Stimulated activated CD4-positive, alpha-beta T cell treated with anti-CD3 and anti-CD28 coated beads, Interleukin-12 subunit alpha, Interleukin-12 subunit beta, amount 100 ng/mL, for 48 hours (primary cell): ENCODE measurements at regions not wholly inside any gene's neighbourhood (a gene's known extent, or its start where the extent isn't known, plus 50 kb on each side); places are given as distances from the start of the nearest gene placed in this dataset.
"Not testable (repeated sequence)": the region's sequence is repeated elsewhere in the genome, so short reads cannot be mapped to it uniquely, and the experiment has no call there.

Source experiments
- DNase-seq, 3 donors: peaks; one replicate each; pipeline ENCODE4 v3.0.0-alpha.2; 2020; ENCODE audit warnings: low read depth in 2 of 3, low spot score in 1 of 3

DNA sequence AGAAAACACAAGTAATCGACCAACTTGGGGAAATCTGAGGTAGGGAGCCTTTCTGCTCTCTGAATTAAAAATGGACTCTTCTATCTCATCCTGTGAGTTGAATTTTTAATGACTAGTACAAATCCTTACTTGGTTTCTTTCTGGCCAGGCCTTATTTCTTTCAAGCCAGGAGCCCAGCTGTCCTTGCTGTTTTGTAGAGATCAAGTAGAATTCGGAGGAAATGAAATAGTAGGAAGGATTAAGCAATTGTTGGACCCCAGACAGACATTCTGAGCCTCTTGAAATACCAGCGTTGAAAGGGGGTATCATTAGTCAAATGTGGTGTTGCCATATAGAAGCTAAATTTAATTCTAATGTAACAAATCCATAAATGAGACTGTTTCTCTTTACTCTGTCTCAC is 53.7 kb upstream of the SMIM15 start:
- DNase-seq: no peak

DNA sequence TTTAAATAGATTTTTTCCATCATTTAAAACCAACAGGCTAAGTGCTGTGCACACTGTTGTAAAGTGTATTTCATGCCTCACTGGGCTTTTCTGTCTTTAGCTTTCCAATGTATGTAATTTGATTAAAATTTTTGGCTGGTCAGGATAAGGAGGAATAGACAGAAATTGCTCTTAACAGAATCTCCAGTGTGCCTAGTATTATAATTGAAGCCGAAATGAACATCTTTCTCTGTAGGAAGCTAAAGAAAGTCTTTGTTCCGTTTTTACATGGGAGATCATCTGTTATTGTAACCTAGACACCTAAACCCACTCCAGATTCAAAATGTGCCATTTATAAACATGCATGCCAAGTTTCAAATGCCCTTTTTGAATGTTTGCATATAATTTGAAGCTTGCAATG is 54.5 kb upstream of the SMIM15 start:
- DNase-seq: no peak

DNA sequence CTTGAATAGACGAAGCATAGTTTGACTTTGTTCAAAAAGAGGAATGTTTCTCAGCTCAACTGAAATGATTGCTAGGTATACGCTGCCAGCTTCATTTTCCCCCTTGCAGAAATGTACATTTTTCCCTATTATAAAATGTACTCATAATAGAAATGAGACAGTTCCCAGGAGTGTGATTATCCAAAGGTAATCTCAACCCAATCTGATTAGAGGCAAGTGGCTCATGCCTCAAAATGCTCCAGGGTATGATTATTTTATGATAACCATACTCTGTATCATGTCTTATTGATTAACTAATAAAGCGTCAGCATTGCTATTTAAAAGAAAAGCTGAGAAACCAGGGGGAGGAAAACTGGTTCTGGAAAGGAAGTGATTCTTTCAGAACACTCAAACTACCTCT is 54.9 kb upstream of the SMIM15 start:
- DNase-seq: no peak

DNA sequence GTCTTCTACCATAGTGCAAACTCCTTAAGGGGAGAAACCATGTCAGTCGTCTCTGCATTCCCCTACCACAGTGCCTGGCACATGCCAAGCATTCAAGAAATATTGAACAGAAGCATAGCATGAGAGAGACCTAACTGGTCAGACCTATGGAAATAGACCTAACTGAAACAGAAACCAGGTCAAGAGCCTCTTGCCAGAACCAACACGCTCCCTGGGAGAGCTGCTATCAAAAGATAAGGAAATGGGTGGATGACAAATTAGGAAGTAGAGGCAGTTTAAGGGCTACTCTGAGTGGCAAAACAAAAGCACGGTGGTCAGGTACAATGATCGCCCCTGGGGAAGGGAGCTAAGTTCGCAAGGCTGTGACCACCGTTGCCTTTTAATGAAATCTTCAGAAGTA is 66.0 kb upstream of the SMIM15 start:
- DNase-seq: no peak

DNA sequence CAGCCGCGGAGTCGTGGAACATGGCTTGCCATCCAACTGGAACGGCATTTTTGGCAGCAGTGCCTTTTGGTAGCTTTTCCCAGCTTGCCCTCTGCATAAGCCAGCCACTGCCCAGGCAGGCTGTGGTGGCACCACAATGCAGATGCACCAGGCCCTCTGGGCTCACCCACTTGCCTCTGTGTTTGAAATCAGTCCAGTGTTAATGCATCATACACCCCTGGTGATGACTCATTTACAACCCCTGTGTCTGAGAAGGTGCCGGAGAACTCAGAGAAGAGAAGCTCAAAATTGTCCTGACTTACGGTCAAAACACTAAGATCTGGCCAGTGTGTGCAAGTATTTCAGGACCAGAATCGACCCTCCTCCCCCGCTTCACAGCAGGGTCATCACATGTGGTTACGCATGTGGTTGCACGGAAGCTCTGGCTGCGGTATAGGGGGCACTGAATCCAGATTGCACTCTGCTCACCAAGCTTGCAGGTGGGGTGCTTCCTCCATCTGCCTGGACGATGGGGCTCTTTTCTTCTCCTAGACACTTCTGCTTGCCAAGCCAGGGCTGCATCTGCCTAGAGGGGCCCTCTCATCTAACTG is 66.5 kb upstream of the SMIM15 start:
- DNase-seq: no peak

DNA sequence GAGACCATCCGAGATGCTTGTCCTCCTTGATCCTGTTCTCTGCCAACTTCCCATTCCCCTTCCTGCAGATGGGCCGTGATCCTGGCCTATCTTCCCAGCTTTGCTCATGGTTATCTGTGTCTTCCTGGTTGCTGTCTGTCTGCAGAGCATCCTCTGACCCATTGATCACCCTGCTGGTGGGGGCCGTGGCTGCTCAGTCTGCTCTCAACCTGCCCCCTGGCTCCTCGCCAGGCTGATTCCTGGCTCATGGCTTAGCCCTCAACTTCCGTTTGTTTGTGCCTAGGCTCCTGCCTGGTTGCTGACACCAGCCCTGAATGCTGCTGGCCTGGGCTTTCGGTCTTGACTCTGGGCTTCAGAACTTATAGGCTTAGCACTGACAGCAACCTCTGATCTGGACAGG is 67.1 kb upstream of the SMIM15 start:
- DNase-seq: no peak

DNA sequence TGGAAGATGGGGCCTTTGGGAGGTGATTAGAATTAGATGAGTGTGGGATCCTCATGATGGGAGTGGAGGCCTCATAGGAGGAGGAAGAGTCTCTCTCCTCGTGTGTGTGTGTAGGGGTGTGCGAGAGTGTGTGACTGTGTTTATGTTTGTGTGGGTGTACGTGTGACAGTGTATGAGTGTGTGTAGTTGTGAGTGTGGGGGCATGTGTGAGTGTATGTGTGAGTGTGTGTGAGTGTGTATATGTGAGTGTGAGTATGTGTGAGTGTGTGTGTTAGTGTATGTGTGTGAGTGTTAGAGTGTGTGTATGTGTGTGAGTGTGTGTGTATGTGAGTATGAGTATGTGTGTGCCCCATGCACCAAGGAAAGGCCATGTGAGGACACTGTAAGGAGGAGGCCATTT is 68.2 kb upstream of the SMIM15 start:
- DNase-seq: no peak

DNA sequence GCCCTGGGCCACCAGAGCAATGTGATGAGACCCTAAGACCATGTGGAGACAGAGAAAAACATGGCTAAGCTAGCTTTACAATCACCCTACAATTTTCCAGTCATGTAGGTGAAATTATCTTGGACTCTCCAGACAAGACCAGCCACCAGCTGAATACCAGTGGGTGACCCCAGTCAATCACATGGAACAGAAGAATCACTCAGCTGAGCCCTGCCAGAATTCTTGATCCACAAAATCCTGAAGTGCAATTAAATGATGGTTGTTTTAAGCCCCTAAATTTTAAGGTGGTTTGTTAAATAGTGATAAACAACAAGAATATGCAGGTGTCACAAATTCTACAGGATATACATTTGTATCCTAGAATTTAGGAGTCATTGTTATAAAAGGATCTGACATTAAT is 69.5 kb upstream of the SMIM15 start:
- no peak for DNase-seq

DNA sequence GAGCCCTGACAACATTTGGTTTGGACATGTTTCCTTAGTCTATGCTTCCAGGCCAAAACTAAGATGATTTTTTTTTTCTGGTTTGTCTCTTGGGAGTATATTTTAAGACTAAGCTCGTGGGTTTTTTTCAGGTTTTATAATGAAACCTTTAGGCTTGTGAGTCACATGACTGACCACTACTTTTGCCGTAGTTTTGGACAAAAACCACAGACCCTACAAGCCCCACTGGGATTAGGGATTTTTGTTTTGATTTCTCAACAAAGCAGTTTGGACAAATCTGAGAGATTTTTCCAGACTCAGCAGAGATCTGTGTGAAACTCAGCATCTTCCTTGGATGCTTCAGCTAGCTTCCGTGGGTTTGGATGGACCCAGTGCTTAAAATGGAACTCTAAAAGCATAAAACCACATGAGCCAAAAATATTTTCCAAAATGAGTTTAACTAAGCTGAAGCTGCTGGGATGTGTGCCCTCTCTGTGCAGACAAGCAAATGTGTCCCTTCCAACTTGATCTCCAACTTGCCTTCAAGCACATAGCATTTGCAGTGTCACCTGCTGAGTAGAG is 70.3 kb upstream of the SMIM15 start:
- DNase-seq: no peak

DNA sequence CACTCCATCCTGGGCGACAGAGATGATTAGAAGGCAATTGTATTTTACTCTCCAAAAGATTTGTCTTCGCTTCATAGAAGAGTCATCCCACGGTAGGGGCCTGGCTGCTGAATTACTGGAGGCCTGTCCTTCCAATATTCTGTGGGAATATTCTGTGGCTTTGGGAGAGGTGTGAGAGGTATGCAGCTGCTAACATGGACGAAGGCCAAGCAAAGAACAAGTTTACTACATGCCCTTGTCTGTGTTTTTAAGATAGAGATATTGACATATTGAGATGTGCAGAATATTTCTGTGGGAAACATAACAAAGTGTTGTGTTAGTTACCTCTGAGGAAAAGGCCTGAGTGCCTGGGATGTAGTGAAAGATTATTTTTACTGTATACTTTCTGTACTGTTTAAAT is 71.8 kb upstream of the SMIM15 start:
- no peak for DNase-seq

DNA sequence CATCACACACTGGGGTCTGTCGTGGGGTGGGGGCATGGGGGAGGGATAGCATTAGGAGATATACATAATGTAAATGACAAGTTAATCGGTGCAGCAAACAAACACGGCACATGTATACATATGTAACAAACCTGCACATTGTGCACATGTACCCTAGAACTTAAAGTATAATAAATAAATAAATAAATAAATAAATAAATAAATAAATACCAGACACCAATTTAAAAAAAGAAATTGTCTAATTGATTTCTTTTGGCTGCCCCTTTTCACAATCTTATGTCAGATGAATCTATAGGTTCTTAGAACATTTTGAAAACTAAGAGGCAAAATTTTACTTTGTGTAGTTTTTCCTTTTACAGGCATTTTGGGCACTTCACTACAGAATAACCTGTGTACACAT is 74.4 kb upstream of the SMIM15 start:
- DNase-seq: not testable (repeated sequence)

DNA sequence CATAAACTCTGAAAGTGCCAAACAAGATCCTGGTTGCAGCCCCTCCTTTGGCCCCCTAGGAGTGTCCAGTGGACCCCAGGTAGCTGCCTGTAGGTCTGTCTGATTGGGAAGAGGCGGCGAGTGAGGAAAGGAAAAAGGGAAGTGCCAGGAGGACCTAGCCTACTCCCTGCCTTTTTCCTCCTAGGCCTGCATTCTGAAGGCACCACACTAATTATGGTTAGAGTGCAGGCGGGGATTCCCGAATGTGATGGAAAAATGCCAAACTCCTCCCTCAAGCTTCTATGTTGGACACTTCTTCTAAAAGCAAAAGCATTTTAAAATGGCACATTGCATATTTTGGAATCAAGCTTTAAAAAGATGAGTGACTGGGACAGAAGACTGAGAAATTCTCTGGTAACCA is 83.2 kb upstream of the SMIM15 start:
- no peak for DNase-seq

DNA sequence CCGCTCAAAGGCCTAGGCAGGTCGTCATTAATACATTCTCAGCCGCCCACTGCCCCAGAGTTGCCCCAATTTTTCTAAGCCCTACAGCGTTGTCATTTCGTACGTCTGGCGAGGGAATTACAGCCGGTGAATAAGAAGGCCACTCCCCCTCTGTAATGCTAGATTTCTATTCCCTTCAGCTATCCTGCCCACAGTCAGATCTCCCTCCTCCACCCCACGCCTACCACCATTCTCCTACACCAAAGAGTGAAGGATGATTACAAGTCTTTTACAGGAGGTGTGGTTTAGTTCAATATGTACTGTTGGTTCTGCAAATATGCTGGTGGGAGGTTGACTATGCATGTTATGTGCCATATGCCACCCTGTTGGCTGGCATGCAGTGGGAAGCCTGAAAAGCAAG is 83.7 kb upstream of the SMIM15 start:
- DNase-seq: no peak

DNA sequence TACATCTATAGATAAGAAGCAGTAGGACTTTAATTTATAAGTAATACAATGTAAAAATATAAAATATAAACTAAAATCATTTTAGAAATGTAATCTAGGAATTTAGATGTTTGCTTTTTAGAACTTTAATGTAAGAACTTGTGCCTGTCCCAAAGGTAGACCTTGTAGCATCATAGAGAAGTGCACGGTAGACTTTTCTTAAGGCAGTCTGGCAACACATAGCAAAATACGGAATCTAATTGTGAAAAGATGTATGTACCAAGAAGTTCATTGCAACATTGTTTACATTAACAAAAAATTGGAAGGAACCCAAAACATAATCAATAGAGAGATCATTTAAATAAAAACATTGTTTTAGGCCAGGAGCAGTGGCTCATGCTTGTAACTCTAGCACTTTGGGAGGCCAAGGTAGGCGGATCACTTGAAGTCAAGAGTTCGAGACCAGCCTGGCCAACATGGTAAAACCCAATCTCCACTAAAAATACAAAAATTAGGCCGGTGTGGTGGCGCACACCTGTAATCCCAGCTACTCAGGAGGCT is 84.6 kb upstream of the SMIM15 start:
- no peak for DNase-seq

DNA sequence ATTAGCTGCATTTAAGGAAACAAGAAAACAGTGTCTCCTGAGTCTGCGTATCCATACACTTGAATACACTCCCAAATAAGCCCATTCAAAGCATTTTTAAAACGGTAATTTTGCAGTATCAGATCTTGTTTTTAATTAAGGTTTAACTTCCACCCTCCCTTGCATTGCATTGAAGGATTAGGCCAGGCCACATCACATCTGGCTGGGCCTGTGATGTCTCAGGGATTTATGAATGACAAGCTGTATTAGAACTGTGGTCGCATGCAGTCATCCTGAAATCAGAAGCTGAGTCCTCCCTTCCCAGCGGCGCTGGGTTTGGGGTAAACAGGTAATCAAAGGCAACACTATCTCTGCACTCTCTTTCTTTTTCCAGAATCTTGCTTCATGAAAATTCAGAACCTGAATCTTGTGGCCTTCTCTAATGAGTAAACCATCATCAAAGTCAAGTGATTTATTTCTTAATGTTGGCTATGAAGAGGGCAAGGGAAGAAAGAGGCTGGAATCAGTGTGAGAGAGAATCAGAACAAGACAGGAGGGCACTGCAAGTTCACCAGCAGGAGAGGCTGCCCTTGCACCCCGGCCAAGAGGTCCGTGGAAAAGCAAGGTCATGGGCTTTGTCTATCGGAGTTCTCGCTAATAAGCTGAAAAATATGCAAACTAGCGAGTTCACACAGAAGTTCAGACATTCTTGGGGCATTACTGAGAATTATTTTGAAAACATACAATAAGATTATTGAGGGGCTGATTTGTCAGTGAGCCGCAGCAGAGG is 80.0 kb upstream of the ZSWIM6 start:
- no peak for DNase-seq

DNA sequence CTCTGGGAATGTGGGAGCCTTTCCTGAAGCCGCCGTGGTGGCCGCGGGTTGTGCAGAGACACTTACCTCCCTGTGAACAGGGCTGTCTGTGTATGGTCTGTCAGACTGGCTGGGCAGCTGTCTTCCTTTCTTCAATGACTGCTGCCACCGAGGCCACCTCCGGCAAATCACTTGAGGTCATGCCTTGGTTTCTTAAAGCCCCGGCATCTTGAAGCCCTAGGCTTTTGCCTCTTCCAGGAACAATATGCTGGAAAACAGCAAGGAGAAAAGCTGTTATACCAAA is 79.5 kb upstream of the ZSWIM6 start:
- no peak for DNase-seq

DNA sequence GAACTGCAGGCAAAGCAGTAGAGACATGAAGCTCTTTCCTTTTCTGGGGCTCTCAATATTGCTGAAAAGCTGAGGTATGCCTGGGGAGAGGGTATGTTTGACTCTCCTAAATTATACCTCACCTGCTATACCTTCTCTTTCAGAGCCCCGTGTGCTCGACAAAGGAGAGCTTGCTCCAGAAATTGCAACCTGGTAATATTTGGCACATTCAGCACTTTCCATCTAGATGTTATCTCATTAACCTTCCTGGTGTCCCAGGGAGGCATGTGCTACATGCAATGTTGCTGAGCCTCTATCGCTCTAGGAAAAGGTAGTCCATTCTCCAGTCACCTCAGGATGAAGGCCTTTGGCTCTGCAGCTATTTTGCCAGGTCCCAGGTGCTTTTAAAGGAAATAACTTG is 78.5 kb upstream of the ZSWIM6 start:
- DNase-seq: no peak

DNA sequence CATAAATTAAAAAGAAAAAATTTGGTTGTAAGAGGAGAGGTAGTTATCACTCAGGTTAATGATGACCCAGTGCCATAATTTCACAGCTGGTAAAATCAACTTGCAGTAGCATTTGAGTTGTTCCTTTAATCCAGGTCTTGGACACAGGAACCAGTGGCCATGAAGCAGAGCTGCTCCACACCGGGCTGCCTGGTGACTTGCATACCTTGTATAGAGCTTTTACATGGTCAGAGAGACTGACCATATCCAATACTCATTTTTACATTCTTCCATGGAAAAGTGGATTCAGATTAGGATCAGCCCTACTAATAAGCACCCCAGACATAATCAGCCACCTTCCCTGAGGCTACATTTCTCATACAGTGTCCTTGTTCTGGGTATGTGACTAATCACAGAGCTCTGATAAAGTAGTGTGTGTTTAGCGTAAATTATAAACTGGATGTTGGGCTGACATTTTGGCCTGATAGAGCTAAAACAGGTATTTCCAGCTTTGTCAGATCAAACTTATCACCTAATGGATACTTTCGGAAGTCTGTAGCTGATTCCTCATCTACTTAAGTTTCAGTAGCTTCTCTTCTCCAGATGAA is 77.0 kb upstream of the ZSWIM6 start:
- no peak for DNase-seq

DNA sequence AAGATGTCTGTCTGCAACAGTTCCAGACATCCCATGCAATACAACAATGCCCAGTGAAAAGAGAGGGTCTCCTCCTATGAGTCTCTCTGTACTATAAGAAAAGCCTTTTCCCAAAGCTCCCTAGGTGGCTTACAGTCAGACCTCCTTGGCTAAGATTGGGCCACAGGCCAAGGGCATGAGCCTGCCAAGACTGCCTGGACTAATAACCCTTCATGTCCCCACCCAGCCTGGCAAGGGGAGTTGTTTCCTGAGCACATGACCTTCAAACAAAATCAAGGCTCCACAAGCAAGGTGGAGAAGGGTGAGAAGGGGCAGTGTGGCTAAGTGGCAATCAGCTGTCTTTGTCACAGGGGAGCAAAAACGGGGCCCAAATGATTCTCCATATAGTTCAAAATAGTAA is 75.6 kb upstream of the ZSWIM6 start:
- DNase-seq: no peak

DNA sequence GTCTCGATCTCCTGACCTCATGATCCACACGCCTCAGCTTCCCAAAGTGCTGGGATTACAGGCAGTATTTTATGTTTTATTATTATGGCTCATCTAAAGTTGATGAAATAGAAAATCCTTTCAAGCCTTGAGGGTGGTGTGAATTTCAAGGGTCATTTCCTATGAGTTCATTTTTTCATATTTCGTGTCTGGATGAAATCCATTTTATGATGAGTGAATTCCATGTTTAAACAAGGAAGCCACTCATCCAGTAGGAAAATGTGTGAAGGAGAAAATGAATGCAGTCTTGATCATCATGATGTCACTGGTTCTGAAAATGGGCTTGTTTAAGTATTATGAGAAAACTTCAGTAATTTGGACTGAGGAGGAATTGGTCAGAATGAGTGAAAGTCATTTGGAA is 74.6 kb upstream of the ZSWIM6 start:
- no peak for DNase-seq

DNA sequence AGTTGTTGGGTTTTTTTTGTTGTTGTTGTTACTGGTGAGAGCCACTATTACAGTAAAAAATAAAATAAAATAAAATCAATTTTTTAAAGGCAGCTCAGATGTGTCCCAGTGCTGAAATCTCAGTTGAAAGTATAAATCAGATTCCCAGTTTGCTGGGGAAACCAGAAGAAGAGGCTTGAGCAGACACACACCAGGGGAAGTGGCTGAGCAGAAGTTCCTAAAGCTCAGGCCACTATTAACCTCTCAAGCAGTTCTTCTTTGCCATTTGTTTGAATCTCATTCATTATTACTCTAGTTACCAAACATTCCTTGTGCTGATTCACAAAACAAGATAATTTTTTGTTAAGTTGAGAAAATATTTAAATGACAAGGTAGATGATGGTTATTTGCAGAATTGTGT is 70.9 kb upstream of the ZSWIM6 start:
- DNase-seq: no peak

DNA sequence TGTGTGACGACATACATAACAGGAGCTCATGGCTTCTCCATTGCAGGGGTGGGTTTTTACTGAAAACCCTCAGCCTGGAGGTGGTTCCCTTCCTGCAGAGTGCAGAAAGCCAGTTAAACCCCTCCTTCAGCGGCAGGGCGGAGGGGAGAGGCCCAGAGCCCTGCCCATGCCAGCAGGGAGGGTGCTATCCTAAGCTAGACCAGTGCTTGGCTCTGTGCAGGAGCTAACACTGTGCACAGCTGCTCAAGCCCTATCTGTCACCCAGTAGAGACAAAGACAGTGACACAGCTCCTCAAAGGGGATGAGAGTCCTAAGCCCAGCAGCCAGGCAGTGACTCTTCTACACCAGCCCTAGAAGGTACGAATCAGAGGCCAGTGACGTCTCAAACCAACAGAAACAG is 70.0 kb upstream of the ZSWIM6 start:
- DNase-seq: no peak

DNA sequence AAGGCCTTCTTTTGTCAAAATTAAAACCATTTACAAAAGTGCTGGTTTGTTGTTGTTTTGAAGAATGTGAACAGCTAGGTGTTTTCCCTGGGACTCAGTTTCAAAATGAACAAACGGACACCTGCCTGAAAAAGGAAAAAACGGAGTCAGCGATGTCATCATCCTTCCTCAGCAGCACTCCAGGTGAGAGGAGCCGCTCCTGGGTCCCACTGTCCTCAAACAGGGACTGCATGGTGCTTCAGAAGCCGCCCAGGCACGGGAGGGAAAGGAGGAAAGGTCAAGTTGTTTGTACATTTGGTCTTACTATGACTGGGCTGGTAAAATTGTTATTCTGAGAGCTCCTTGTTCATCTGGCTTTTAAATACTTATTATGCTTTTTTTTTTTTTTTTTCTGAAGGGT is 69.0 kb upstream of the ZSWIM6 start:
- no peak for DNase-seq
